GM19239 (cell line): ENCODE measurements at regions not wholly inside any gene's neighbourhood (a gene's known extent, or its start where the extent isn't known, plus 50 kb on each side); places are given as distances from the start of the nearest gene placed in this dataset.
"Not testable (repeated sequence)": the region's sequence is repeated elsewhere in the genome, so short reads cannot be mapped to it uniquely, and the experiment has no call there.

Experiments used
- DNase-seq: peaks from one replicate; pipeline ENCODE4 v3.0.0; 2011; ENCODE audit warnings: low spot score; ENCODE audit not compliant: insufficient read length
- FAIRE-seq: peaks from 2 replicates; lab custom pipeline; 2011; peaks lifted over from hg19 to GRCh38; lab: Jason Lieb, UNC

DNA sequence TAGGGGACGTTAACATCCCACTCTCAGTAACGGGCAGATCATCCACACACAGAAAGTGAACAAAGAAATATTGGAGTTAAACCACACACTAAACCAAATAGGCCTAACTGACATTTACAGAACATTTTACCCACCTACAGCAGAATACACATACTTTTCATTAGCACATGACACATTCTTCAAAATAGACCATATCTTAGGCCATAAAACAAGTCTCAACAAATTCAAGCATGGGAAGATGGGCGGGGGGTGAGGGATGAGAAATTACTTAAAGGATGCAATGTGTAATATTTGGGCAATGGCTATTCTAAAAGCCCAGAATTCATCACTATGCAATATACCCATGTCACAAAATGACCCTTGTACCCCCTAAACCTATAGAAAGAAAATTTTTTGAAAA lies 226.2 kb downstream of the ATPSCKMT start:
- no peak for DNase-seq
- no peak for FAIRE-seq

DNA sequence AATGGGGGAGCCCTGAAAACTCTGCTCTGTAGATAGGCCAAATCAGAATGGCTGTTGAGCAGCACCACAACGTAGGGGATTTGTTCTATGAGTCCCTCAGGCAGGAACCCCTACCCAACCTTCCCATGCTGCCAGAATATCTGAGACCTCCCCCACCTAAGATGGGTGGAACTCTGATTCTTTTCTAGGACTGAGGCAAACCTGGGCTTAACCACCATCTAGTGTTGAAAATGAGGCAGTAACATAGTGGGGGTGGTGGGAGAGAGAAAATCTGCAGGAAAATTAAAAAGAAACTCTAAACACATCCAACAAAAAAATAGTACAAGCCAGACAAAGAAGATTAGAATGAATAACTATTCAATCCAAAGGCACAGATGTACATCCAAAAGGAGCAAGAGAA lies 228.4 kb downstream of the ATPSCKMT start:
- FAIRE-seq, result no peak
- DNase-seq, result no peak

DNA sequence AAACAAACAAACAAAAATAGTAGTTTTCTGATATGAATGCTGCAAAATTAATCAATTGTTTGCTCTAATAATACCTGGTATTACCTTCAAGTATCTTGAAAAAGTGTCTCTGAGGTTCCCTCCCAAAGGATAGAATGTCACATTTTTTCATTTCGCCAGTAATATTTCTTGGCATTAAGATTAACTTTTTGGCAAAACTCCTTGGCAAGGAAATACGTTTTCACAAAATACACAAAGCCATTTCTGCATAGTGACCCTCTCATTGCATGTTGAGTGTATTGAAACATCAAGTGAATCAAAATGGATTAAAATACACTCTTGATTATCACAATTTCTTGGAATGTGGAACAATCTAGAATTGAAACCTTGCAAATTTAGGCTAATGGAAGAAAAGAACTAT lies 230.5 kb downstream of the ATPSCKMT start:
- no peak for FAIRE-seq
- DNase-seq, result no peak

DNA sequence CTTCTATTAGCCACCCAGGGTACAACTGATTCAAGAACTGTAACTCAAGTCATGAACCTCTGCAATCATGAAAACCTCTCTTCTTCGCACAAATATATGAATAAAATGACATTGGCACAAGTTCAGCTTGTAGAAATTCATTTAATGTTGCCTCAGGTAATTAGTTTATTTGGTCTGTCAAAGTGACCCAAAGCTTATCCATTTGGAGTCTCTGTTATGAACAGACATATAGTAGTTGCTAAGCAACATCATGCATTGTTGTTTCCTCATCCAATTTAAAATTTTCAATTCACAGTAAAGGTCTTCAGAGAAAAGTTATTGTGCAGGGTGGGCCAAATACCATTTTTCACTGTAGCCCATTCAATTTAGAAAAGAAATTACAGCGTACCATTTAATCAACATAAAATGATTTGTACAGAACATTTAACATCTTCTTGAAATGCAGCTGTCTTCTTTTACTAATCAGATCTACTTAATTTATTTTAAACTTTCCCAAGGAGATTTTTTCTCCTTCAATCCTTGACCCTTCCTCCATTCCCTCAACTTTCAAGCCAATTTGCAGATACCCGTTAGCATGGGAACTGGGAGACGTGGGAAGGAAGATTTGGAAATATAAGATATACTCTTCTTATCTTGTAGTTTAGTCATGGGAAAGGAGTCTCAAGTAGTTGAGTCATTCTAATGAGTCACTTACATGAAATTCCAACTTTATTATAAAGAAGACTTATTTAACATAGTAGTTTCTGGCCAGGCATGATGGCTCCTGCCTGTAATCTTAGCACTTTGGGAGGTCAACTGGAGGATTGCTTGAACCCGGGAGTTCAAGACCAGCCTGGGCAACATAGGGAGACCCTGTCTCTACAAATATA lies 231.3 kb downstream of the ATPSCKMT start:
- no peak for FAIRE-seq
- DNase-seq, result no peak

DNA sequence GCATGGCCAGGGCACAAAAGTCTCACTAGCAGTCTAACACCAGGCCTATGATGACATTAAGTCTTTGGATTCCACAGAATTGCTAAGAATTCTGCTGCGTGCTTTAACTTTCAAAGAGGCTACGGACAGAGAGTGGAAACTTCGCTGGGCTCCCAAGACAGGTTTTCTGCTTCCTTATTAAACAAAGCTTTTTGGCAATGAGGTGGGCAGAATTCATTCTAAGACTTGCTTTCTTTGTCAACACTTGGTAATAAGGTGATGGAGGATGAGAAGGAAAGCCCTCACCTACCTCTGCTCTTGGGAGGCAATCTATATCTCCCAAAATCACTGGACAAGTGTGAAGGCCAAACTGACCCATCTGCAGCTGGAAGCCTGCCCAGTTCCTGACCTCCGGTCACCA lies 231.9 kb downstream of the ATPSCKMT start:
- FAIRE-seq (no peak), DNase-seq (no peak)

DNA sequence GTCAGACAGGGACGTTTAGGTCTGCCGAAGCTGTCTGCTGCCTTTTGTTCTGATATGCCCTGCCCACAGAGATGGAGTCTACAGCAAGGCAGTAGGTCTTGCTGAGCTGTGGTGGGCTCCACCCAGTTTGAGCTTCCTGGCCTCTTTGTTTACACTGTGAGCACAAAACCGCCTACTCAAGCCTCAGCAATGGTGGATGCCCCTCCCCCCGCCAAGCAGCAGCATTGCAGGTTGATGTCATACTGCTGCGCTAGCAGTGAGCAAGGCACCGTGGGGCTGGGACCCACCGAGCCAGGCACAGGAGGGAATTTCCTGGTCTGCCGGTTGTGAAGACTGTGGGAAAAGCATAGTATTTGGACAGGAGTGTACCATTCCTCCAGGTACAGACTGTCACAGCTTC lies 233.1 kb downstream of the ATPSCKMT start:
- not testable (repeated sequence) for FAIRE-seq, DNase-seq

DNA sequence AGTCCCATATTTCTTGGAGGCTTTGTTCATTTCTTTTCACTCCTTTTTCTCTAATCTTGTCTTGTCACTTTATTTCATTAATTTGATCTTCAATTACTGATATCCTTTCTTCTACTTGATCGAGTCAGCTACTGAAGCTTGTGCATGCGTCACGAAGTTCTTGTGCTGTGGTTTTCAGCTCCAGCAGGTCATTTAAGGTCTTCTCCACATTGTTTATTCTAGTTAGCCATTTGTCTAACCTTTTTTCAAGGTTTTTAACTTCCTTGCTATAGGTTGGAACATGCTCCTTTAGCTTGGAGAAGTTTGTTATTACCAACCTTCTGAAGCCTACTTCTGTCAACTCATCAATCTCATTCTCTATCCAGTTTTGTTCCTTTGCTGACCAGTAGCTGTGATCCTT lies 234.0 kb downstream of the ATPSCKMT start:
- FAIRE-seq, DNase-seq: not testable (repeated sequence)

DNA sequence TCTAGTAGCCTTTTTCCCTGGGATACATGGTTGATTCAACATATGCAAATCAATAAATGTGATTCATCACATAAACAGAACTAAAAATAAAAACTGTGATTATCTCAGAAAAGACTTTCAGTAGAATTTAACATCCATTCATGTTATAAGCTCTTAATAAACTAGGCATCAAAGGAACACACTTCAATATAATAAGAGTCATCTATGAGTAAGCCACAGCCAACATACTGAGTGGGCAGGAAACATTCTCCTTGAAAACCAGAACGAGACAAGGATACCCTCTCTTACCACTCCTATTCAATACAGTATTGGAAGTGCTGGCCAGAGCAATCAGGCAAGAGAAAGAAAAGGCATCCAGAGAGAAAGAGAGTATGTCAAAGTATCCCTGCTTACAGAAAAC lies 239.9 kb downstream of the ATPSCKMT start:
- no peak for FAIRE-seq

DNA sequence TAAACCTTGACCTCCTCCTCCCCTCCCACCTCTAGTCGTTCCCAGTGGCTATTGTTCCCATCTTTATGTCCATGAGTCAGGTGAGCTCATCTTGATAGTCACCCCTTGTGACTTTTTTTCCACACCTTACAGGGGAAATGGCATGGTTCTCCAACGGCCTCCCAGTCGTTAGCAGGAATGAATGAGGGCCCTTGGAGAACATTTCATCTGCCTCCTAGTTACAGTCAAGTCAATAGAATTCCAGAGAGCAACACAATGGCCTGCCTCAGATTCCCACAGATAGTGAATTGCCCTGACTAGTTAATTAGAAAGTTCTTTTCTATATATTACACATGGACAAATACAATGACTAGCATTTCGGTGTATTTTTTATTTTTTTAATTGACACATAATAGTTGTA lies 262.6 kb downstream of the ATPSCKMT start:
- FAIRE-seq, result no peak

More for the DNA sequence above, 239.9 kb downstream of the ATPSCKMT start:
- no peak for DNase-seq

DNA sequence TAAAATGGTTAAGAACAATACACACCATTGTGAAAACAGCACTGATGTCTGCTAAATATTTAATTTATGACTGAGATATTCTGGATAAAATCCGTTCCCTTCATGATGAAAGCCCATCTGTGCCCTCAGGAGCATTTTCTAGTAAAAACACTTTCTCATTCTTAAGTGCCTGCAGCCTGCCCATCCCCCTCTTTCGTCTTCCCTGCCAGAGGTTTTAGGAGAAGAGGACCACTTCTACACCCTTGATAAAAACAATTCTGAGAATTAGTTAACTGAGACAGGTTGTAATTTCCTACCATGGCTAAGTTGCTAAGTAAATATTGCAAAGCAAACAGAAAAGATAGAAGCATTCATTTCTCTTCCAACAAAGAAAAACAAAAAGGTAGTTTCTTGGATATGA lies 272.6 kb downstream of the ATPSCKMT start:
- FAIRE-seq (no peak), DNase-seq (no peak)

More for the DNA sequence above, 262.6 kb downstream of the ATPSCKMT start:
- DNase-seq, result no peak

DNA sequence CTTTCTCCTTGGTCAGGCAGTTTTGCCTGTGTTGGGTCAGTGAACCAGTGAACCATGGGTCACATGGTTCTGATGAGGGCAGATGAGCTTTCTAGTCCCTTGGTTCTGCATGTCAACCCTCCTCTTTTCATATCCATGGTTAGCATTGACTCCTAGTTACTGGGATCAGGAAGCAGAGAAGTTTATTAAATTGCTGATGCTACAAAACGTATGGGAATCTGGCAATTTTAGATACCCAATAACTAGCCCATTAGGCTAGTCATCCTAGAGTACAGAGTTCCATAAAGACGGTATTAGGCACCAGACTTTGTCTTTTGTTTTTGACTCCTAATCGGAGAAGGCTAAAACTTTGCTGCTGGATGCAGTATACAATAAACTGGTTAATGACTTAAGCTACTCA lies 273.1 kb downstream of the ATPSCKMT start:
- FAIRE-seq (no peak), DNase-seq (no peak)

DNA sequence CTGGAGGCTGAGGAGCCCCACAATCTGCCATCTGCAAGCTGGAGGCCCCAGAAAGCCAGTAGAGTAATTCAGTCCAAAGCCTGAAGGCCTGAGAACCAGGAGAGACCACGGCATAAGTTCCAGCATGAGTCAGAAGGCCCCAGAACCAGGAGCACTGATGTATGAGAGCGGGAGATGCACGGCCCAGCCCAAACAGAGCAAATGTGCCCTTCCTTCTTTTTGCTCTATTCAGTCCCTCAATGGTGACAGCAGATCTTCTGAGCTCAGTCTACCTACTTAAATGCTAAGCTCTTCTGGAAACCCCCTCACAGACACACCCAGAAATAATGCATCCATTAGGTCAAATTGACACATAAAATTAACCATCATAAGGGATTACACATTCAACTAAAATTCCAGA lies 277.6 kb downstream of the ATPSCKMT start:
- DNase-seq, result no peak
- no peak for FAIRE-seq

DNA sequence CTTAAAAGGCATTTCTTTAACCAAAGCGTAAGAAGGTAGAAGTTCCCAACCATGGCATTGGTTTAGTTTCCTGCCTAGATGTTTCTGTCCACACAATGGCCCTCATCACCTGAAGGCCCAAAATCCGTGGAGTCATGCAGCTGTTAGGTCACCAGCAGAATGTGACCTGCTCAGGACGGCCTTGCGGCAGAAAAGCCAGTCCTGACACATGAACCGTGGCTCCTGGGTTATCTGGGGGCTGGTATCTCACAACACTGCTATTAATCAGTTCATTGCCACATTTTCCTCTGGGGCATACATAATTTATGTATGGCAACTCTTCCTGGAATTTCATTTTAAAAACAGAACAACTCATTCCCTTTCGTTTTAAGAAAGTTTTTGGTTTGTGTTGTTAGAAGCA lies 278.4 kb downstream of the ATPSCKMT start:
- no peak for FAIRE-seq

DNA sequence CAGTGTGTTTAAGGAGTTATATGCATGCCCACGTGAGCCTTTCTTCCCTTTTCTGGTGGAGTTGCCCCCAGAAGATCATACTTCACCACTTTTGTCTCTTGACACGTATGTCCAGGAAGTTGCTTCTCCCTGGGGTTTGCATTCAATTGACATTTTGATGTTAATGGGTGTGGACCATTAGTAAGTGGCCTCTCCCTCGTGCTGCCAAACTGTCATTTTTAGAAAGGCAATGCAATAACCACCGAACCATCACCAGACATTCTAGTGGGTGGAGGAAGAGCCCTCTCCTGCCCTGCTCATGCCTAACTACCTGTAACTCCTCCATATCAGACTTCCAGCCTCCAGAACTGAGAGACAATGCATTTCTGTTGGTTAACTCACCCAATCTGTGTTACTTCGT lies 290.8 kb downstream of the ATPSCKMT start:
- DNase-seq, result no peak
- no peak for FAIRE-seq

More for the DNA sequence above, 278.4 kb downstream of the ATPSCKMT start:
- DNase-seq, result no peak

DNA sequence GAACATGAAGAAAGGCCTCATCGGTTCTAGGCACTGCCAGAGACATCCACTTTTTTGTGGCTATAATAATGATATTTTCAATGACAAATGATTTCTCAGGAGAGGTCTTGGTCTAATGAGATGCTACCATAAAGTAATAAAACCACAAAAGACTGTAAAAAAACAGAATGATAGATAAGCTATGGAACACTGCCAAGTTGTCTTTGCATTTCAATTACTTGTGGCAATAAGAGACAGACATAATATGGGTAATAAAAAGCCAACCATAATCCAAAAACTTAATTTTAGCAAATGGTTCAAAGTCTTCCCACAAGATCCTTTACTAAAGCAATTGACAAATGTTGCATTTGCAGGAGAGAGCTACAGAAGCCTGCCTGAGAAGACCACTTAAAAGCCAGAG lies 292.5 kb downstream of the ATPSCKMT start:
- no peak for DNase-seq
- no peak for FAIRE-seq

DNA sequence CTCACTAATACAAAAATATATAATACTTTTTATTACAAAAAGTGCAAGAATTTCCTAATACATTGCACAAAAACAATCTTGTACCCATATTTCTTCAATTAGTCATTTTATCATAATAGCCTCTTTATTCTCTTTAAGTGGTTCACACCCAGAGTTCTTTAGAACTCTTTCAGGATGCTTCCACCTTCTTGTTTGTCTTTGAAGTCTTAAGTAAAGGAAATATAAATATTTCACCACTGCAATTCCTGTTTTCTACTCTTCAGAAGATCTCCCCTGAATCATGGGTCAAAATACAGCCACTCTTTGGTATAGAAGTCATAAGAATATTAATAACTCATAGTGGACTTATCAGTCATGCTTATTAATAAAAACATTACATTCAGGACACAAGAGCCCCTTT lies 293.0 kb downstream of the ATPSCKMT start:
- DNase-seq, result no peak
- no peak for FAIRE-seq

DNA sequence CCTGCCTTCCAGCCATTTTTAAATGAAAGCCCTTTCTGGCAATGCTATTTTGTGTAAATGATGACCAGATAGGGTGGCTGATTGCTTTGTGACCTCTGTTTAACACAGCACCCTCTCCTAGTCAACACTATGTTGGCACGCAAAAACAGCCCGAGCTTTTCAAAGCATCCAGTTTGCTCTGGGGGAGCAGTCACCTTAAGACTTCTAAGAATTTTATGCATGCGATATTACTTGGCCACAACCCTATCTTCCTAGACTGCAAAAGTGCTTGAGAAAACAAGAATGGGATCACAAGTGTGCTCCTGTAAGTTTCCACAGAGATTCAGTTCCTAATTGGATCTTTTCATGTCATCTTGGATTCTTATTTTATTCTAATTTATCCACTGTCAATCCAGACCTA lies 294.1 kb downstream of the ATPSCKMT start:
- no peak for FAIRE-seq
- DNase-seq, result no peak

DNA sequence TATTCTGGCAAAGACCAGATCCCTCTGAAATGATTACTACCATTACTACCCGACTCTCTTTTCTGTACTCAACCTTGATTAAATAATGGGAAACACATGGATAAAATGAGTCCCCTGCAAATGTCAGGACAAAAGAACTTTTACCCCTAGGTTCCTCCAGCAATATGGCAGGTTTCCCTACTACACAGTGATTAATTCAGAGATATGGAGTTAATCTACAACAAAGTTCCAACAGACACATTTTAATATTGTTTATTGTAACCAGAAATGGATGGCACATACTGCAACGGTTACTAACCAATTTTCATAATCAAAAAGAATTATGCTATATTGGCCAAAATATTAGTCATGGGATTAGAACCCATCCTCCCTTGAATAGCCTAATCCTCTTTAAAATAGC lies 294.8 kb downstream of the ATPSCKMT start:
- no peak for FAIRE-seq
- DNase-seq, result no peak

DNA sequence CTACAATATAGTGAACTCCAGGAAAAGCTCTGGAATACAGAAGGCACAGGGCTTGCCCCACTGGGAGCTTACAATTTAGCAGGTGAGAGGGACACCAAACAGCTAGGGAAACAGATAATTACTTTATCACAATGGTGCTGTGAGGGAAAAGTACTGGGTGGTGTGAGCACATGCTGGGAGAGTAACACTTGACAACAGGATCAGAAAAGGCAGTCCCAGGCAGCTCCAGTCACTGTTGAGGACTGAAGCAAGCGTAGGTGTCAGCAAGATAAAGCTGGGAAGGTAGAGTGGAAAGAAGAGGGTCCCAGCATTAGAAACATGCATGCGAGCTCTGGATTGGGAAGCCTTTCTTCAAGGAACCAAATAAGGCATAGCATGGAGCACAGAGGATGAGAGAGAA lies 296.0 kb downstream of the ATPSCKMT start:
- FAIRE-seq, result no peak

DNA sequence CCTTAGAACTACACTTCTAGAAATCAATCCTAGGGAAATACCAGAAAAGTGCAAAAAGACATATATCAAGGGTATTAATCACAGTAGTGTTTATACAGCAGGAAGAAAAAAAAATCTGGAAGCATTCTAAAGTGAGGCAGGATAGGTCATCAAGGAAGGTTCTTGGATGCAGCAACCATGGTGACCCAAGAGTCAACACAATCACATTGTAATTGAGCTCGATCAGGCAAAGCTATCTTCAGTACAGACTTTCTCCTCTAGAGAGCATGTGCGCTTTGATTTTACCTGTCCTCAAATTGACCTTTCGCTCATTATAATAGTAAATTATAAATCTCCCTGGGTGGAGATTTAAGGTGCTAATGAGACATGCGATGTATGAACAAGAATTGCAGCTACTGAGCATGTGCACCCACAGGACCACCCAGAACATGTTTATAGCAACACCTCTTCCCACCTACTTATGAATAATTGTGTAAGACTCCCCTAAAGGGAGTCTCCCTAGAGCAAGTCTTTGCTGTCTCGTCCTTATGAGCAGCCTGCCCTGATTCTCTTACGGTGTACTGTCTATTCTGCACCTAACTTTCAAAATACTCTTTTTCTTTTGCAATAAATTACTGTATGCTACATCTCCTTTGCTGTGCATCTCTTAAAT lies 297.7 kb downstream of the ATPSCKMT start:
- no peak for FAIRE-seq
- DNase-seq, result no peak

More for the DNA sequence above, 296.0 kb downstream of the ATPSCKMT start:
- DNase-seq, result no peak

DNA sequence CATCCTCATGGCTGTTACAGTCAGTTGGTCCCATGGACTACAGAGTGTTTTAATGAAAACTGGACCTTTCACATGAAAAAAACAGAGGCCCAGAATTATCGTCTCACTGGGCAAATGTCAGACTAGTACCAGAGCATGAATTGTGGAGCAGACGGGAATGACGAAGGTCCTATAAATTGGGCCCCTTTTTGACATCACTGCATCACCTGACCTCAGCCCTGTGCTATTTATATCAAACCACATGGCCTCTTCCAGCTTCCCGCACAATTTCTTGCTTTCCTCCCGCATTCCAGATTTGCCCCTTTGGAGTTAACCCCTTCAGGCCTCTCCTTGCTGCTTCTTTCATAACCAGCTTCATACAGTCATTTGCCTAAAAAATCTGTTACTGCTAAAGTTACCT lies 301.7 kb downstream of the ATPSCKMT start:
- no peak for FAIRE-seq
- no peak for DNase-seq
